ENCODE measurements at regions not wholly inside any gene's neighbourhood (a gene's known extent, or its start where the extent isn't known, plus 50 kb on each side); places are given as distances from the start of the nearest gene placed in this dataset.

GRCh38 chr1:213331631-213332175 lies 280.7 kb downstream of the RPS6KC1 start:
- no peak for DNase-seq (ENCODE audit: low spot score)
- in situ Hi-C loops (cut with MboI; ENCODE audit: low sequenced_read_pairs, unreplicated experiment) = no loop called here
- no peak for TF ChIP-seq CTCF (IDR thresholded peaks at IDR 0.05; ENCODE audit: borderline replicate concordance, control extremely low read depth, extremely low read depth, insufficient read depth, missing control alignments)

GRCh38 chr1:213332491-213332890 lies 281.4 kb downstream of the RPS6KC1 start:
- no peak for DNase-seq (ENCODE audit: low spot score)

GRCh38 chr1:213333121-213333520 lies 282.1 kb downstream of the RPS6KC1 start:
- in situ Hi-C loops (cut with MboI; ENCODE audit: low sequenced_read_pairs, unreplicated experiment) = no loop called here
- TF ChIP-seq CTCF (IDR thresholded peaks at IDR 0.05; ENCODE audit: borderline replicate concordance, control extremely low read depth, extremely low read depth, insufficient read depth, missing control alignments) = no peak
- no peak for DNase-seq (ENCODE audit: low spot score)

More at GRCh38 chr1:213332491-213332890, 281.4 kb downstream of the RPS6KC1 start:
- TF ChIP-seq CTCF (IDR thresholded peaks at IDR 0.05; ENCODE audit: borderline replicate concordance, control extremely low read depth, extremely low read depth, insufficient read depth, missing control alignments) = no peak
- in situ Hi-C loops (cut with MboI; ENCODE audit: low sequenced_read_pairs, unreplicated experiment) = no loop called here

- no peak for DNase-seq (ENCODE audit: low spot score)
- in situ Hi-C loops (cut with MboI; ENCODE audit: low sequenced_read_pairs, unreplicated experiment) = no loop called here
- TF ChIP-seq CTCF (IDR thresholded peaks at IDR 0.05; ENCODE audit: borderline replicate concordance, control extremely low read depth, extremely low read depth, insufficient read depth, missing control alignments) = no peak
Measured at GRCh38 chr1:213335084-213335483, 284.0 kb downstream of the RPS6KC1 start.

GRCh38 chr1:213337025-213337678 lies 286.1 kb downstream of the RPS6KC1 start:
- no peak for DNase-seq (ENCODE audit: low spot score)
- no peak for TF ChIP-seq CTCF (IDR thresholded peaks at IDR 0.05; ENCODE audit: borderline replicate concordance, control extremely low read depth, extremely low read depth, insufficient read depth, missing control alignments)
- in situ Hi-C loops (cut with MboI; ENCODE audit: low sequenced_read_pairs, unreplicated experiment) = no loop called here

- TF ChIP-seq CTCF (IDR thresholded peaks at IDR 0.05; ENCODE audit: borderline replicate concordance, control extremely low read depth, extremely low read depth, insufficient read depth, missing control alignments) = no peak
- DNase-seq (ENCODE audit: low spot score) = no peak
- in situ Hi-C loops (cut with MboI; ENCODE audit: low sequenced_read_pairs, unreplicated experiment) = no loop called here
Measured at GRCh38 chr1:213340593-213340992, 289.6 kb downstream of the RPS6KC1 start.
